Suprapubic skin (tissue), 4 donors: ENCODE measurements at regions not wholly inside any gene's neighbourhood (a gene's known extent, or its start where the extent isn't known, plus 50 kb on each side); places are given as distances from the start of the nearest gene placed in this dataset.

Source experiments
- DNase-seq, 2 donors: peaks; one replicate each; pipeline ENCODE4 v3.0.0-alpha.2; 2019; ENCODE audit warnings: low spot score in 2 of 2
- H3K27ac ChIP-seq: fragments of 200-600 bp; sonication (generic); one replicate; pipeline ENCODE4 v1.5.1; 2019
- H3K27me3 ChIP-seq: fragments of 200-600 bp; sonication (generic); one replicate; pipeline ENCODE4 v1.5.1; 2019
- H3K36me3 ChIP-seq: fragments of 200-600 bp; sonication (generic); one replicate; pipeline ENCODE4 v1.5.1; 2019
- H3K4me1 ChIP-seq: fragments of 200-600 bp; sonication (generic); one replicate; pipeline ENCODE4 v1.5.1; 2019
- H3K4me3 ChIP-seq: fragments of 200-600 bp; sonication (generic); one replicate; pipeline ENCODE4 v1.5.1; 2019; ENCODE audit warnings: mild to moderate bottlenecking
- H3K9me3 ChIP-seq: fragments of 200-600 bp; sonication (generic); one replicate; pipeline ENCODE4 v1.5.1; 2019
- EP300 ChIP-seq: sonication (generic); formaldehyde crosslinking; IDR thresholded peaks from one replicate; pipeline ENCODE4 v1.6.1; 2017; ENCODE audit warnings: antibody characterized with exemption
- POLR2A ChIP-seq, 2 donors: fragments of 450-650 bp; IDR thresholded peaks; one replicate each; pipeline ENCODE4 v1.6.1; 2017; ENCODE audit warnings: antibody characterized with exemption in 2 of 2, mild to moderate bottlenecking in 2 of 2, moderate library complexity in 2 of 2
- POLR2AphosphoS5 ChIP-seq, 3 donors: sonication (generic); formaldehyde crosslinking; IDR thresholded peaks; one replicate each; pipeline ENCODE4 v1.6.1; 2017; ENCODE audit warnings: antibody characterized with exemption in 3 of 3
- WGBS: methylation state at CpG from one replicate; pipeline ENCODE4 v1.1.5; 2018; 5-methylcytosine and 5-hydroxymethylcytosine counted together
- TF ChIP-seq, protein P1 (sequence below), 2 donors: fragments of 200-600 bp in 1 of 2; fragments of 450-650 bp in 1 of 2; sonication (generic) in 1 of 2; IDR thresholded peaks; one replicate each; pipeline ENCODE4 v1.5.1; 2016 to 2019; ENCODE audit warnings: antibody characterized with exemption in 2 of 2, mild to moderate bottlenecking in 1 of 2, moderate library complexity in 1 of 2

DNA sequence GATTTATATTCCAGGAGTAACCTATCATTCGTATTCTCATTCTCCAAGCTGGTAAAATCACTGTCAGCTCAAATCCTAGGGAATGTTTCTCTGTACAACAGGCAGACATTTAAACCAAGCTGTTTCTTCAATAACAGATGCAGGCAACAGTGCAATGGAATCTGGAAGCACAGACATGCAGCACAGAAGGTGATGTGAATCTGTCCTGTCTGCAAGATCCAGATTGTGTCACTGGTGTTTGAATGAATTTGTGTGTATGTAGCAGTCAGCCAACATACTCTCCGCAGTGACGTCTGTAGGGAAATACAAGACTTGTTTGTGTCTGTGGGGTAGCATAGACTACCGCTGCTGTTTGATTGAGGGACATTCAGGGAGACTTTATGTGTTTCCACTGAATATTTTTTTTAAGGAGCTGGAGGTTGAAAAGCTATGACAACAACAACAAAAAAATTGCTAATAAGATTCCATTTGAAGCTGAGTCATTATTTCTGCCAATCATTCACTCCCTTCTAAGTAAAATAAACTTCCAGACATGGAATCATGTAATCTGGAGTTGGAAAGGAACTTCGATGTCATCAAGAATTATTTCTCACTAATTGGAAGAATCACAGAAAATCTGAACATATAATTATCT lies 122.9 kb upstream of the MYO3A start:
- no peak for DNase-seq
- no peaks in the 10 kb centered on the region for H3K36me3 ChIP-seq
- TF ChIP-seq EP300 (no peak), POLR2AphosphoS5 (IDR thresholded peaks at IDR 0.05) (no peak), POLR2A (IDR thresholded peaks at IDR 0.05) (no peak)
- TF ChIP-seq, protein P1, sequence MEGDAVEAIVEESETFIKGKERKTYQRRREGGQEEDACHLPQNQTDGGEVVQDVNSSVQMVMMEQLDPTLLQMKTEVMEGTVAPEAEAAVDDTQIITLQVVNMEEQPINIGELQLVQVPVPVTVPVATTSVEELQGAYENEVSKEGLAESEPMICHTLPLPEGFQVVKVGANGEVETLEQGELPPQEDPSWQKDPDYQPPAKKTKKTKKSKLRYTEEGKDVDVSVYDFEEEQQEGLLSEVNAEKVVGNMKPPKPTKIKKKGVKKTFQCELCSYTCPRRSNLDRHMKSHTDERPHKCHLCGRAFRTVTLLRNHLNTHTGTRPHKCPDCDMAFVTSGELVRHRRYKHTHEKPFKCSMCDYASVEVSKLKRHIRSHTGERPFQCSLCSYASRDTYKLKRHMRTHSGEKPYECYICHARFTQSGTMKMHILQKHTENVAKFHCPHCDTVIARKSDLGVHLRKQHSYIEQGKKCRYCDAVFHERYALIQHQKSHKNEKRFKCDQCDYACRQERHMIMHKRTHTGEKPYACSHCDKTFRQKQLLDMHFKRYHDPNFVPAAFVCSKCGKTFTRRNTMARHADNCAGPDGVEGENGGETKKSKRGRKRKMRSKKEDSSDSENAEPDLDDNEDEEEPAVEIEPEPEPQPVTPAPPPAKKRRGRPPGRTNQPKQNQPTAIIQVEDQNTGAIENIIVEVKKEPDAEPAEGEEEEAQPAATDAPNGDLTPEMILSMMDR (IDR thresholded peaks at IDR 0.05): no peak
- WGBS: 61% methylated on average over 5 of the region's 5 CpGs
- H3K4me3 ChIP-seq: no peak overlapping the region
- no peaks in the 10 kb centered on the region for H3K9me3 ChIP-seq
- no peaks in the 10 kb centered on the region for H3K4me1 ChIP-seq
- no peak overlapping the region for H3K27ac ChIP-seq
- H3K27me3 ChIP-seq: no peaks in the 10 kb centered on the region

DNA sequence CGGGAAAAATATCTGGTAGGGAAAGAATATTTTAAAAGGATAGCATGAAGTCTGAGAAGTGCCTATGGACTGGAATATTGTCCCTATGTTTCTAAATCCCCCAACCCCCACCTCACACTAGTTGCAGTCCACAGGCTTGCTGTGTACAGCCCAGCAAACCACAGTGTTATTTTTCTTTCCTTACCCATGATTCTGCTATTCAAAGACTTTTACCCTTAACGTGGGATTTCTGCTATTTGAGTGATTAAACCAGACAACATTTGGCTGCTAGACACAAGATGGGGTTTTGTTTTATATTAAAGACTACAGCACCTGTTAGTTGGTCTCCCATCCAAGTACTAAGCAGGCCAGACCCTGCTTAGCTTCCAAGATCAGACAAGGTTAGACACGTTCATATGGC lies 120.5 kb upstream of the MYO3A start:
- DNase-seq: no peak
- 70% methylated on average over 3 of the region's 3 CpGs for WGBS
- H3K27me3 ChIP-seq: no peaks in the 10 kb centered on the region
- no peak overlapping the region for H3K27ac ChIP-seq
- no peak overlapping the region for H3K4me3 ChIP-seq
- no peaks in the 10 kb centered on the region for H3K4me1 ChIP-seq
- TF ChIP-seq POLR2AphosphoS5 (IDR thresholded peaks at IDR 0.05) (no peak), POLR2A (IDR thresholded peaks at IDR 0.05) (no peak), EP300 (no peak)
- TF ChIP-seq, protein P1 (IDR thresholded peaks at IDR 0.05): no peak
- no peaks in the 10 kb centered on the region for H3K36me3 ChIP-seq
- H3K9me3 ChIP-seq: no peaks in the 10 kb centered on the region

DNA sequence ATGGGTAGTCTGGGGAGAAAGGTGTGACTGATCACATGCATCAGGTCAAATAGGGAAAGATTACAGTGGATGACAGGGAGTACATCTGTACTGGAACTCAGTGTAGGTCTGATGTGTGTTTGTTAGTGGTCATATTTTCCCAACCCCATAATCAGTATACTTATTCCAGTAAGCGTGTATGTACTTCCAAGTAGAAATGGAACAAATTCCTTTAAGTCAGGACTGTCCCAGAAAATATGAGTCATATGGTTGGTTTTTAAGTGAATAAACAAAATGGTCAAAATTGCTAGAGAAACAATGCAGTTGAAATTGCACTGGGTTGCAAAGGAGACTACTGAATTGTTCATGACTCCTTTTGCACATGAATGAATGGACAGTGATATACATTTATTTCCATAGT lies 118.8 kb upstream of the MYO3A start:
- WGBS: 61% methylated on average over 1 of the region's 1 CpG

DNA sequence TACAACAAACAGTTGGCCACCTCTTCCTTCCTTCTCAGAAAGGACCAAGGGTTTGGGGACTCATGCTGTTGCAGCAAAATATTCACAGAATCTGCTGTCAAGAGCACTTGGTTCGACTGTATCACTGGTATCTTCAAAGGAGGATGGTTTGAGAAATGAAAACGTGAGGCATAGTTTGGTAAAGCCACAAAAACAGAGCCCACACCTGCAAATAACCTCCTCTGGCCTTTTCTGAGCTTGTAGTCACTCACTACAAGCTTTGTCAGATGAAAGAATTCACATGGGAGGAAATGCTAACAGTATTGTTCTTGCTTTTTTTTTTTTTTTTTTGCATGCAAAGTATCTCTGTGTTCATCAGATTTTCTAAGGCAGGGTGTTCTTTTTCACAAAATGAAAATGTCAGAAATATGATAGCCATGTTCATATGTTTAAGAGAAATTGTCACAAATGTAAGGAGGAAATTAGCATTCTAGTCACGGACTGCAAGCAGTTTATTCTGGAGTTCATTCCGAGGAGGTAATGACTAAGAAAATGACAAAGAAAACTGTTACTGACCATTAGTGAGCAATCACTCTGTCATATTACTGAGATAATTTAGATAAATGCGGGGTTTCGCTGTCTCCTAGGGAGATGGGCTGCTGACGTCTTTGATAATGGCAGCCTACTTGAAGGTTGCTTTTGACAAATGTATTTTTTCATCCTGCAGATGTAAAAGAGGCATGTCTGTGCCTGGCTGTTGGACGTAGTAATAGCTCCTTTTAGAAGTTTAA lies 117.8 kb upstream of the MYO3A start:
- H3K27ac ChIP-seq: no peak overlapping the region
- no peaks in the 10 kb centered on the region for H3K36me3 ChIP-seq
- WGBS: 50% methylated on average over 8 of the region's 8 CpGs
- H3K9me3 ChIP-seq: no peaks in the 10 kb centered on the region
- no peak for TF ChIP-seq EP300
- TF ChIP-seq POLR2A (IDR thresholded peaks at IDR 0.05): no peak
- TF ChIP-seq POLR2AphosphoS5 (IDR thresholded peaks at IDR 0.05): no peak
- TF ChIP-seq, protein P1 (IDR thresholded peaks at IDR 0.05): no peak
- no peaks in the 10 kb centered on the region for H3K4me1 ChIP-seq
- no peak for DNase-seq
- no peak overlapping the region for H3K4me3 ChIP-seq
- no peaks in the 10 kb centered on the region for H3K27me3 ChIP-seq

More for the DNA sequence above, 118.8 kb upstream of the MYO3A start:
- Histone ChIP-seq H3K36me3 (no peaks in the 10 kb centered on the region), H3K9me3 (no peaks in the 10 kb centered on the region), H3K27me3 (no peaks in the 10 kb centered on the region), H3K4me3 (no peak overlapping the region), H3K4me1 (no peaks in the 10 kb centered on the region), H3K27ac (no peak overlapping the region)
- DNase-seq: no peak
- TF ChIP-seq, protein P1 (IDR thresholded peaks at IDR 0.05): no peak
- TF ChIP-seq POLR2A (IDR thresholded peaks at IDR 0.05) (no peak), POLR2AphosphoS5 (IDR thresholded peaks at IDR 0.05) (no peak), EP300 (no peak)

DNA sequence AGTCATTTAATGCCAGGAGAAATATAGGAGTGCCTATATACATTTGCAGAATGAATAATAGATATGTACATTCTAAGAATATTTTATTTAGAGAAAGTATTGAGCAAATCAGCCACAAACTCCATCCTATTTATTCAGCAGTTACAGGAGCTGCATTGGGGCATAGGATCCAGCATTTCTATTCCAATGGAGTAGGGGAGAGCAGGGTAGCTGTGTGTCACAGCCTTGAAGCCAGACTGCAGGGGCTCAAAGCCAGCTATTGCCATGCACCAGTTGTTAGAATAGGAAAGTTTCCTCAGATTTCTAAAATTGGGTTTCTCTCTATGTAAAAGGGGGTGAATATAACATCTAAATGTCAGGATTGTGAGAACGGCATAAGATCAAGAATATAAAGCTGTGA lies 116.8 kb upstream of the MYO3A start:
- no peaks in the 10 kb centered on the region for H3K4me1 ChIP-seq
- H3K27me3 ChIP-seq: no peaks in the 10 kb centered on the region
- H3K27ac ChIP-seq: no peak overlapping the region
- WGBS: 70% methylated on average over 1 of the region's 1 CpG
- no peaks in the 10 kb centered on the region for H3K9me3 ChIP-seq
- no peaks in the 10 kb centered on the region for H3K36me3 ChIP-seq
- H3K4me3 ChIP-seq: no peak overlapping the region
- no peak for DNase-seq
- TF ChIP-seq POLR2A (IDR thresholded peaks at IDR 0.05) (no peak), POLR2AphosphoS5 (IDR thresholded peaks at IDR 0.05) (no peak), EP300 (no peak)
- TF ChIP-seq, protein P1 (IDR thresholded peaks at IDR 0.05): no peak
